Uterus (tissue), 3 donors: ENCODE measurements at regions not wholly inside any gene's neighbourhood (a gene's known extent, or its start where the extent isn't known, plus 50 kb on each side); places are given as distances from the start of the nearest gene placed in this dataset.

Source experiments
- DNase-seq, 2 donors: peaks; one replicate each; pipeline ENCODE4 v3.0.0-alpha.2; 2019 to 2020
- H3K27ac ChIP-seq, 2 donors: fragments of 200-600 bp; sonication (generic); 1 replicate in 1 of 2; 2 replicates in 1 of 2; pipeline ENCODE4 v1.5.1; 2016 to 2018
- H3K27me3 ChIP-seq, 2 donors: fragments of 200-600 bp; sonication (generic); one replicate each; pipeline ENCODE4 v1.5.1; 2018 to 2019; ENCODE audit warnings: control low read depth in 1 of 2
- H3K36me3 ChIP-seq, 2 donors: fragments of 200-600 bp; sonication (generic); one replicate each; pipeline ENCODE4 v1.5.1; 2019; ENCODE audit warnings: control low read depth in 1 of 2
- H3K4me1 ChIP-seq, 2 donors: fragments of 200-600 bp; sonication (generic); one replicate each; pipeline ENCODE4 v1.5.1; 2018 to 2019; ENCODE audit warnings: control low read depth in 1 of 2
- H3K4me3 ChIP-seq, 2 donors: fragments of 200-600 bp; sonication (generic); 1 replicate in 1 of 2; 2 replicates in 1 of 2; pipeline ENCODE4 v1.5.1; 2018 to 2019; ENCODE audit warnings: mild to moderate bottlenecking in 1 of 2
- H3K9me3 ChIP-seq, 2 donors: fragments of 200-600 bp; sonication (generic); one replicate each; pipeline ENCODE4 v1.5.1; 2019; ENCODE audit warnings: control low read depth in 1 of 2
- POLR2A ChIP-seq, 2 donors: fragments of 450-650 bp; IDR thresholded peaks; one replicate each; pipeline ENCODE4 v1.6.1; 2016; ENCODE audit warnings: antibody characterized with exemption in 2 of 2, mild to moderate bottlenecking in 1 of 2, moderate library complexity in 1 of 2
- intact Hi-C: fragments of 100-400 bp; cut with DNase I; formaldehyde crosslinking; loops from one replicate; pipeline ENCODE4 v1.15.1; 2023; ENCODE audit warnings: low total_unique reads
- TF ChIP-seq, protein P1 (sequence below), 4 experiments: fragments of 200-600 bp in 2 of 4; fragments of 450-650 bp in 2 of 4; sonication (generic) in 2 of 4; IDR thresholded peaks; one replicate each; pipeline ENCODE4 v1.5.1; 2016 to 2019; ENCODE audit warnings: antibody characterized with exemption in 4 of 4, mild to moderate bottlenecking in 2 of 4, moderate library complexity in 1 of 4
- donor health status: DM: yes; HTN: yes; CAD: no.

DNA sequence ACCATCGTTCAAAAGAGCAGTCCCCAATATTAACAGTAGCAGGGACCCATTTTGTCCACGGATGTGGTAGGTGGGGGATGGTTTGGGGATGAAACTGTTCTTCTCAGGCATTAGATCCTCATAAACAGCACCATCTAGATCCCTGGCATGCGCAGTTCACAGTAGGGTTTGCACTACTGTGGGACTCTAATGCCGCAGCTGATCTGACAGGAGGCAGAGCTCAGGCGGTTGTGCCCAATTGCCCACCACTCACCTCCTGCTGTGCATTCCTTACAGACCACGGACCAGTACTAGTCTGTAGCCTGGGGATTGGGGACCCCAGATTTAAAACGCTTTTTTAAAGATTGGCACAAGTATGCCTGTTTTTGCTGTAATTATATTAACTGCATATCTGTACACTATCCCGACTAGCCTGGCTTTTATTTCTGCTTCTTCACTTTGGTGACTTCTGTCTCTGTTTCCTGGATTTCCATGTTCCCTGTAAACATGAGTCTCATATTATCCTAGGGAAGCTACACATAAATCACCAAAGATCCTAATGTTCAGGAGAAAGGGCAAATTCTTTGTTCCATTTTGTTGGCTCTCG is 163.3 kb upstream of the AKR1E2 start:
- H3K9me3 ChIP-seq = no peaks in the 10 kb centered on the region

DNA sequence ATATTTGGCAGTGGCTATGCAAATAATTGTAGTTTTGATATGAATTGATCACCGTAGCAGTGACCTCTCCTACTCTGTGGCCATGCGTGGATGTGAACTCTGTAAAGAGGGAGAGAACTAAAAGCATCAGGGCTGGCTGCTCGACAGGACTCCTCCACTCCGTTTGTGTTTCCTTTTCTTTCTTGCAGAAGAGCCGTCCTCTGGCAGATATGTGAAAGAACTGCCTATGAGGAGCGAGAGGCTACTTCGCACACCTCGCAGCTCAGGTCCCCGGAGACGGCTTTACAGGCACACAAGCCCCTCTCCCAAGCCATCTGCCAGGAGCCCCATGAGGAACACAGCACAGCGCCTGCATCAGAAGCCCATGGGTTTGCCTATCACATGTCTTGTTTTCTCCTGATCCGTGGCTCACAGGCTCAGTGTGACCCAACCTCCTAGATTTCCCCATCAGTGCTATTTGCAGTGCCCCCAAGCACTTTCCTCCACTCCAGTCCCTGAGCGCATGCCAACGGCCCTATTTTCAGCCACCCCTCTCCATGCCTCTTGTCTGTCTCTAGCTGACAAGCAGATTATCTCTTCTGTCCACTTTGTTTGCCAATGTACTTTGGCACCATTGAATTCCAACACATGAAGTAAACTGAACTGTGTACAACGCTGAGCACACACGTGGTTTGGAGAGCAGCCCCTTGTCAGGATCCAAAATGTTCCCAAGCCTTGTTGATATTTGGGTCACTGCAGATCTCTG is 164.3 kb upstream of the AKR1E2 start:
- intact Hi-C loops = no loop called here
- Histone ChIP-seq H3K4me3 (no peak overlapping the region), H3K27me3 (no peaks in the 10 kb centered on the region), H3K27ac (peak overlapping the region; percentile 90 to 93), H3K9me3 (no peaks in the 10 kb centered on the region), H3K4me1 (no peaks in the 10 kb centered on the region), H3K36me3 (no peaks in the 10 kb centered on the region)
- no peak for TF ChIP-seq POLR2A (IDR thresholded peaks at IDR 0.05)
- TF ChIP-seq, protein P1, sequence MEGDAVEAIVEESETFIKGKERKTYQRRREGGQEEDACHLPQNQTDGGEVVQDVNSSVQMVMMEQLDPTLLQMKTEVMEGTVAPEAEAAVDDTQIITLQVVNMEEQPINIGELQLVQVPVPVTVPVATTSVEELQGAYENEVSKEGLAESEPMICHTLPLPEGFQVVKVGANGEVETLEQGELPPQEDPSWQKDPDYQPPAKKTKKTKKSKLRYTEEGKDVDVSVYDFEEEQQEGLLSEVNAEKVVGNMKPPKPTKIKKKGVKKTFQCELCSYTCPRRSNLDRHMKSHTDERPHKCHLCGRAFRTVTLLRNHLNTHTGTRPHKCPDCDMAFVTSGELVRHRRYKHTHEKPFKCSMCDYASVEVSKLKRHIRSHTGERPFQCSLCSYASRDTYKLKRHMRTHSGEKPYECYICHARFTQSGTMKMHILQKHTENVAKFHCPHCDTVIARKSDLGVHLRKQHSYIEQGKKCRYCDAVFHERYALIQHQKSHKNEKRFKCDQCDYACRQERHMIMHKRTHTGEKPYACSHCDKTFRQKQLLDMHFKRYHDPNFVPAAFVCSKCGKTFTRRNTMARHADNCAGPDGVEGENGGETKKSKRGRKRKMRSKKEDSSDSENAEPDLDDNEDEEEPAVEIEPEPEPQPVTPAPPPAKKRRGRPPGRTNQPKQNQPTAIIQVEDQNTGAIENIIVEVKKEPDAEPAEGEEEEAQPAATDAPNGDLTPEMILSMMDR (IDR thresholded peaks at IDR 0.05) = no peak
- DNase-seq = peak; percentile 23 to 56

More for the DNA sequence above, 163.3 kb upstream of the AKR1E2 start:
- Histone ChIP-seq H3K27me3 (no peaks in the 10 kb centered on the region), H3K36me3 (no peaks in the 10 kb centered on the region), H3K4me3 (no peak overlapping the region), H3K27ac (peak overlapping the region; percentile 90 to 93), H3K4me1 (no peaks in the 10 kb centered on the region)
- no peak for DNase-seq
- intact Hi-C loops = no loop called here
- TF ChIP-seq, protein P1 (IDR thresholded peaks at IDR 0.05) = no peak
- TF ChIP-seq POLR2A (IDR thresholded peaks at IDR 0.05) = no peak

DNA sequence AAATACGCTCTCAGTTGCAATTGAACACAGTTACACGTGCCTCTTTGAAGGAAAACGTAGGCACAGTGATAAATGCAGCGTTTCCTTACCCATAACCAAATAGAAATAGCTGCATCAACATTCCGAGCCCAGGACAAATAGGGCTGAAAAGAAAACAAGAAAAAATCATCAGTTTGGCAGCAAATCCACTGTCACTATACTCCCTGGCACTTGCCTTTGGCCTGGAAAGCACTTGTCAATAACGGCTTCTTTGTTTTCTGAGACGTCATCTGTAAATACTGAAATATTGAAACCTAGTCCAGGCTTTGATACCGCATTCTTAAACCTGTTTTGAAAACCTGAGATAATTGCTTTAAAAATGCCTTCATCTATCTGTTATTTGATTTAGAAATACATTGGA is 167.2 kb upstream of the AKR1E2 start:
- Histone ChIP-seq H3K4me3 (no peak overlapping the region), H3K27ac (no peak overlapping the region), H3K36me3 (no peaks in the 10 kb centered on the region), H3K27me3 (no peaks in the 10 kb centered on the region), H3K4me1 (no peaks in the 10 kb centered on the region), H3K9me3 (no peaks in the 10 kb centered on the region)
- TF ChIP-seq POLR2A (IDR thresholded peaks at IDR 0.05) = no peak
- TF ChIP-seq, protein P1 (IDR thresholded peaks at IDR 0.05) = no peak
- DNase-seq = no peak
- intact Hi-C loops = no loop called here

DNA sequence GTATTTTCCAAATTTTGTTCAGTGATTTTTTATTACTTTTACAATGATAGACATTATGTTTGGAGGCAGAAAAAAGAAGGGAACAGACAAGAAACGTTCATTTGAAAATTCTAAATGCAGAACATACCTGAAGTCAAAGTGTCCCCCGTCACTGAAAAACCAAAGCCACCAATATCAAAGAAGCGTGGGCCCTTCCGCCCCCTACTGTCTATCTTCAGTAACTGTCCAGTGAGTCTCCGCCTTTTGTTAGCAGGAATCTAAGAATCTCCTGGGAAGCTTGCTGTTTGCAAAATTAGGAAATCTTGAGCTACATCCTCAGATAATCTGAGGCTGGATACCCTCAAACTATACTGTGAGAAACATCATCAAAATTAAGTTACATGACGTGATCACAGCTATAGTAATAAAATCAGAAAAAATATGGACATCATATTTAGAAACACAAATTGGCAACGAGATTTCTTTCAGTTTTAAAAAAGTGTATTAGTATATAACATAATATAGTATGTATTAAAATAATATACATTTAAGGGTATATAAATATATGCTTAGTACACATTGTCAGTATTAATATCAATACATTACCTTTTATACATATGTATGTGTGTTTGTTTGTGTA is 169.3 kb upstream of the AKR1E2 start:
- Histone ChIP-seq H3K27me3 (no peaks in the 10 kb centered on the region), H3K4me3 (no peak overlapping the region), H3K36me3 (no peaks in the 10 kb centered on the region), H3K4me1 (no peaks in the 10 kb centered on the region), H3K9me3 (no peaks in the 10 kb centered on the region), H3K27ac (no peak overlapping the region)
- intact Hi-C loops = no loop called here
- no peak for TF ChIP-seq POLR2A (IDR thresholded peaks at IDR 0.05)
- TF ChIP-seq, protein P1 (IDR thresholded peaks at IDR 0.05) = peak; percentile 83 to 91 (median 87)
- DNase-seq = peak; percentile 53 to 57

DNA sequence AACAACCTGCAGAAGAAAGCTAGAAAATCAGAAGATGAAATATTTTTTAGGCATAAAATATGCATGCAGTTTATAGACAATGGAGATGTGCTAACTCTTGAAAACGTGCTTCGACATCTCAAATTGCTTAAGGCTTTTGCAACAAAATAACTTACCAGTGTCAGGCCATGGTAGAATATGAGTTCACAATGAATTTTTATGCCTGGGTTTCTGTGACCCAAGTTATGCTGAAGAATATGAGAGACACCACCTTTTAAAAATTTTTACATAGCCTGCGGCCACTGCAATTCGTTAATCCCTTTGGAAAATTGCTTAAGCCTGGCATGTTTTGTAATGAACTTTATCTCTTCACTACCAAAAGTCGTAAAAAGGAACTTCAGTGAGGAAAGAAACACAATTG is 170.1 kb upstream of the AKR1E2 start:
- Histone ChIP-seq H3K27ac (no peak overlapping the region), H3K36me3 (no peaks in the 10 kb centered on the region), H3K4me1 (no peaks in the 10 kb centered on the region), H3K4me3 (no peak overlapping the region), H3K27me3 (no peaks in the 10 kb centered on the region), H3K9me3 (no peaks in the 10 kb centered on the region)
- intact Hi-C loops = no loop called here
- no peak for DNase-seq
- TF ChIP-seq POLR2A (IDR thresholded peaks at IDR 0.05) = no peak
- TF ChIP-seq, protein P1 (IDR thresholded peaks at IDR 0.05) = no peak
